Lower leg skin (tissue), 4 donors: ENCODE measurements at regions not wholly inside any gene's neighbourhood (a gene's known extent, or its start where the extent isn't known, plus 50 kb on each side); places are given as distances from the start of the nearest gene placed in this dataset.

Experiments used
- DNase-seq, 2 donors: peaks; one replicate each; pipeline ENCODE4 v3.0.0-alpha.2; 2019; ENCODE audit warnings: low spot score in 2 of 2
- H3K4me3 ChIP-seq: fragments of 200-600 bp; sonication (generic); 2 replicates; pipeline ENCODE4 v1.5.1; 2017; ENCODE audit warnings: mild to moderate bottlenecking, low read depth; ENCODE audit not compliant: poor library complexity, severe bottlenecking
- CTCF ChIP-seq, 3 donors: fragments of 450-650 bp; IDR thresholded peaks; one replicate each; pipeline ENCODE4 v1.5.1; 2016; ENCODE audit warnings: antibody characterized with exemption in 3 of 3, mild to moderate bottlenecking in 3 of 3, moderate library complexity in 2 of 3
- POLR2A ChIP-seq, 2 donors: fragments of 450-650 bp; IDR thresholded peaks; one replicate each; pipeline ENCODE4 v1.6.1; 2016 to 2017; ENCODE audit warnings: antibody characterized with exemption in 2 of 2, mild to moderate bottlenecking in 1 of 2, moderate library complexity in 1 of 2
- WGBS, 2 donors: methylation state at CpG; one replicate each; pipeline ENCODE4 v1.1.5; 2018; 5-methylcytosine and 5-hydroxymethylcytosine counted together
- intact Hi-C: fragments of 100-400 bp; cut with DNase I; formaldehyde crosslinking; loops from one replicate; pipeline ENCODE4 v1.15.0; 2023; ENCODE audit warnings: low total_unique reads

DNA sequence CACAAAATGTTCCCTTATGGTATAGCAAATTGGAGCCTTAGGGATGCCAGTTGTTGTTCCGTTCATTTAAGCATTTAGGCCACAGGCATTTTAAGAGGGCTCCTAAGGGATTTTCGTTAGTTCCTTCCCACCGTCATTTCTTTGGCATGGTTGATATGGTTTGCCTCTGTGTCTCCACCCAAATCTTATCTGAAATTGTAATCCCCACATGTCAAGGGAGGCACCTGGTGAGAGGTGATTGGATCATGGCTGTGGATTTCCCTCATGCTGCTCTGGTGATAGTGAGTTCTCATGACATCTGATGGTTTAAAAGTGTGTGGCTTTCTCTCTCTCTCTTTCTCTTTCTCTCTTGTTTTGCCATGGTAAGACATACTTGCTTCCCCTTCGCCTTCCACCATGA lies 104.1 kb downstream of the ASB9 start:
- intact Hi-C loops = no loop called here
- H3K4me3 ChIP-seq = no peak overlapping the region
- DNase-seq = no peak
- TF ChIP-seq CTCF (IDR thresholded peaks at IDR 0.05) (no peak), POLR2A (IDR thresholded peaks at IDR 0.05) (no peak)
- WGBS, 2 donors = 66 to 74% methylated on average over 4 of the region's 4 CpGs

- no peak overlapping the region for H3K4me3 ChIP-seq
- 72 to 89% methylated on average over 3 of the region's 3 CpGs for WGBS, 2 donors
- no peak for DNase-seq
- TF ChIP-seq CTCF (IDR thresholded peaks at IDR 0.05) = no peak
- no peak for TF ChIP-seq POLR2A (IDR thresholded peaks at IDR 0.05)
- intact Hi-C loops = no loop called here
Observed at GRCh38 chrX:15163131-15163530, 106.8 kb downstream of the ASB9 start.

- intact Hi-C loops = no loop called here
- no peak for TF ChIP-seq CTCF (IDR thresholded peaks at IDR 0.05)
- TF ChIP-seq POLR2A (IDR thresholded peaks at IDR 0.05) = no peak
- DNase-seq = no peak
- no peak overlapping the region for H3K4me3 ChIP-seq
- WGBS, 2 donors = 69 to 72% methylated on average over 5 of the region's 5 CpGs
Observed at GRCh38 chrX:15160558-15161095, 109.3 kb downstream of the ASB9 start.

DNA sequence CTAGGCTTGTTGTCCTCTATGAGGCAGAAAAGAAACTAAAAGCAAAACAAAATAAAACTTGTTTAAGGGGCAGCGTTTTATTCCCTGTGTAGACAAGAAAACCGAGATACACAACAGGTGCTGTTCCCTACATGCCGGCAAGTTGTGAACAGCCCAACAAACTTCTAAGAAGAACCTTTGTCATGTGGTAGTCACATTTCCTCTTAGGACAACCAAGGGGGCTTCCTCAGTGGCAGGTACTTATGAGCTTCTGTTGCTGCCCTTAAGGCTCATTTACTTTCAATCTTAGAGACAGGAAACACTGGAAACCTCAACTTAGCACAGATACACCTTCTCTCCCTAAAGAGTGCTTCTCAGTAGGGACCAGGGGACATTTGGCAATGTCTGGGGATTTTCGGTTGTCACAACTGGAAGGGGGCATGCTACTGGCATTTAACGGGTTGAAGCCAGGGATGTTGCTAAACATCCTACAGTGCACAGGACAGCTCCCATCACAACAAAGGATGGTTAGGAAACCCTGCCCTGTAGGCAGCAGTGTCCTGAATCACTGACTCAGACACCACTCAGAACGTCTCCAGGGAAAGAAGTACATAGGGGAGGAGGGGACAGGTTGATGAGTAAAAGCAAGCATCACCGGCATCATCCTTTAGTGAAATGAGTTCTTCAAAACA lies 111.0 kb downstream of the ASB9 start:
- intact Hi-C loops = no loop called here
- WGBS, 2 donors = 77 to 83% methylated on average over 7 of the region's 7 CpGs
- no peak for DNase-seq
- H3K4me3 ChIP-seq = no peak overlapping the region
- TF ChIP-seq CTCF (IDR thresholded peaks at IDR 0.05) = no peak
- no peak for TF ChIP-seq POLR2A (IDR thresholded peaks at IDR 0.05)

DNA sequence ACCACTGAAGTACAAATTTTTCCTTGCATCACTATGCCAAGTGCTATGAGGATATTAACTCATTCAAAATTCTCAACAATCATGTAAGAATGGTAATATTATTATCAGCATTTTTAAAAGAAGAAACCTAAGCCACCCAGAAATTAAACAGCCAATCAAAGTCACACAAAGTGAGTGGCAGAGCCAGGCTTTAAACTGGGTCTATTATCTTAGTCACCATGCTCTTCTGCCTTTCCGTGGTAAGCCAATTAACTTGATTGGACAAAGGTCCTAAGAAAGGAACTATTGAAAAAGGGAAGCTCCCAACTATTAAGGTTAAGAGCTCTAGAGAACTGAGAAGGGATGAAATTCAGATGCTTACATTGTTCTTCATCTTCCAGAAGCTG lies 111.5 kb downstream of the ASB9 start:
- TF ChIP-seq POLR2A (IDR thresholded peaks at IDR 0.05) = no peak
- no peak for TF ChIP-seq CTCF (IDR thresholded peaks at IDR 0.05)
- intact Hi-C loops = no loop called here
- DNase-seq = no peak
- 46 to 71% methylated on average over 1 of the region's 1 CpG for WGBS, 2 donors
- no peak overlapping the region for H3K4me3 ChIP-seq

- H3K4me3 ChIP-seq = no peak overlapping the region
- WGBS, 2 donors = 80 to 95% methylated on average over 2 of the region's 2 CpGs
- TF ChIP-seq POLR2A (IDR thresholded peaks at IDR 0.05) = no peak
- no peak for TF ChIP-seq CTCF (IDR thresholded peaks at IDR 0.05)
- DNase-seq = no peak
- intact Hi-C loops = no loop called here
Observed at GRCh38 chrX:15157624-15158023, 112.3 kb downstream of the ASB9 start.
